ENCODE measurements at regions not wholly inside any gene's neighbourhood (a gene's known extent, or its start where the extent isn't known, plus 50 kb on each side); places are given as distances from the start of the nearest gene placed in this dataset.

DNA sequence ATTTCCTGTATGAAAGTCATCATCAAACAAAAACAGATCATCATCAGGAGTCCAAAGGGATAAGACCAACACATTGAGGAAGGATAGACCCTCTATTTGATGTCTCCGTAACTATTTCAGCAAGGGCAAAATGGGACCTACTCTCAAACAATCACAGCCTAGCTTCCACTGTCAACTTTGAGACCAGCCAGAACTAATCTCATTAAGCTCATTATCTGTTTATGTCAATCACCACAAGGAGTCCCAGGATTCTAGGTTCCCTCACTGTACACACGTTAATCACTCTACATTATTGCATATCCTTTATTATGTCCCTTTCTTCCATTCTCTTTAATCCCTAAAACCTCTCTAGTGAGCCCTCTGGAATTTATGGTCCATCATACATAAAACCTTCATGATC lies 370.3 kb upstream of the LINC00305 start:
- TF ChIP-seq, protein P1, sequence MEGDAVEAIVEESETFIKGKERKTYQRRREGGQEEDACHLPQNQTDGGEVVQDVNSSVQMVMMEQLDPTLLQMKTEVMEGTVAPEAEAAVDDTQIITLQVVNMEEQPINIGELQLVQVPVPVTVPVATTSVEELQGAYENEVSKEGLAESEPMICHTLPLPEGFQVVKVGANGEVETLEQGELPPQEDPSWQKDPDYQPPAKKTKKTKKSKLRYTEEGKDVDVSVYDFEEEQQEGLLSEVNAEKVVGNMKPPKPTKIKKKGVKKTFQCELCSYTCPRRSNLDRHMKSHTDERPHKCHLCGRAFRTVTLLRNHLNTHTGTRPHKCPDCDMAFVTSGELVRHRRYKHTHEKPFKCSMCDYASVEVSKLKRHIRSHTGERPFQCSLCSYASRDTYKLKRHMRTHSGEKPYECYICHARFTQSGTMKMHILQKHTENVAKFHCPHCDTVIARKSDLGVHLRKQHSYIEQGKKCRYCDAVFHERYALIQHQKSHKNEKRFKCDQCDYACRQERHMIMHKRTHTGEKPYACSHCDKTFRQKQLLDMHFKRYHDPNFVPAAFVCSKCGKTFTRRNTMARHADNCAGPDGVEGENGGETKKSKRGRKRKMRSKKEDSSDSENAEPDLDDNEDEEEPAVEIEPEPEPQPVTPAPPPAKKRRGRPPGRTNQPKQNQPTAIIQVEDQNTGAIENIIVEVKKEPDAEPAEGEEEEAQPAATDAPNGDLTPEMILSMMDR (optimal IDR thresholded peaks at IDR 0.05 in 1 of 3, IDR thresholded peaks at IDR 0.05 in 1 of 3, conservative IDR thresholded peaks at IDR 0.05 in 1 of 3; ENCODE audit: extremely low read depth in 1 of 3, insufficient read depth in 2 of 3, low read length in 3 of 3): no peak
- no peak for TF ChIP-seq EZH2 (IDR thresholded peaks at IDR 0.05; ENCODE audit: low read length)

All from keratinocyte (primary cell).